ENCODE measurements at regions not wholly inside any gene's neighbourhood (a gene's known extent, or its start where the extent isn't known, plus 50 kb on each side); places are given as distances from the start of the nearest gene placed in this dataset.

DNA sequence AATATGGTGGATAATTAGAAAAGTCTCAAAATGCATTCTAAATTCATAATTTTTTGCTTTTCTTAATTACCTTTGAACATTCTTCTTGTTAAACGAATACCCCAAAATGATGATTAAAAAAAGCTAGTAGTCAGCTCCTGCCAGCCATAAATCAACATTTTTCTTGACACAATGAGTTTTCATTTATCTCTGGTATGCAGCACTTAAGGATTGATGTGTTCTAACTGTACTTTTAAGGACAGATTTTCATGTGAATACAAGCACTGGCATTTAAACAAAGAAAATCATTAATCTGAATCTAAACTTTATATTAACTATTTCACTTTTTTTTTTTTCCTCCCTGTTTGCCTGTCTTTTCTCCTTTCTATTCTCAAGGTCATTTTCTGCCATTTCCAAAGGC lies 976.8 kb downstream of the TMEM182 start:
- H3K79me2 ChIP-seq (ENCODE audit: insufficient read depth, low read length) = no peaks in the 10 kb centered on the region
- H2BK20ac ChIP-seq (ENCODE audit: low read depth, low read length, poor library complexity, severe bottlenecking) = no peak overlapping the region
- H3K9ac ChIP-seq (ENCODE audit: extremely low read depth, insufficient read length, low read length) = no peak overlapping the region
- no peaks in the 10 kb centered on the region for H4K20me1 ChIP-seq (ENCODE audit: control insufficient read depth, insufficient read depth, insufficient read length)
- H2BK15ac ChIP-seq (ENCODE audit: low read depth, low read length) = no peak overlapping the region
- no peak overlapping the region for H3K14ac ChIP-seq (ENCODE audit: insufficient read depth, low read length)
- H3K23ac ChIP-seq (ENCODE audit: insufficient read length, low read depth, low read length) = no peak overlapping the region
- Mint-ChIP-seq H3K27me3 (ENCODE audit: low read depth) (no peaks in the 10 kb centered on the region), H3K27ac (no peak overlapping the region), H3K4me1 (no peaks in the 10 kb centered on the region), H3K36me3 (ENCODE audit: insufficient read depth in 1 of 3, low read depth in 3 of 3) (peaks cover 0 to 9% (median 2%) of the 10 kb centered on the region in 3 experiments; a peak in 2 of 7 replicates), H3K9me3 (peaks cover 8 to 9% of the 10 kb centered on the region in 2 experiments; a peak in 4 of 5 replicates), H3K4me3 (no peak overlapping the region)
- no peak overlapping the region for H3T11ph ChIP-seq (ENCODE audit: low read length)
- no peaks in the 10 kb centered on the region; the same call in 1 of the 2 replicates for H3K4me1 ChIP-seq (ENCODE audit: insufficient read depth, low read length)
- H2BK5ac ChIP-seq (ENCODE audit: insufficient read length, low read length) = no peak overlapping the region
- no peak overlapping the region for H2BK12ac ChIP-seq (ENCODE audit: insufficient read length, low read depth, low read length)
- no peaks in the 10 kb centered on the region for H3K79me1 ChIP-seq (ENCODE audit: insufficient read depth, low read depth, low read length, poor library complexity, severe bottlenecking)
- no peak overlapping the region for H3K27ac ChIP-seq (ENCODE audit: insufficient read length, low read depth, low read length)
- no peaks in the 10 kb centered on the region for H3K23me2 ChIP-seq (ENCODE audit: insufficient read length, low read depth, low read length, poor library complexity, severe bottlenecking)
- H3K56ac ChIP-seq (ENCODE audit: insufficient read length, low read depth, low read length) = no peak overlapping the region
- no peaks in the 10 kb centered on the region for H3K9me3 ChIP-seq (ENCODE audit: control insufficient read depth, low read depth, low read length)
- no peak for TF ChIP-seq CTCF (conservative IDR thresholded peaks at IDR 0.05)
- H4K5ac ChIP-seq (ENCODE audit: insufficient read length, low read depth, low read length) = no peak overlapping the region
- H4K8ac ChIP-seq (replicated peaks; ENCODE audit: insufficient read length, low read depth, low read length) = no peak overlapping the region
- no peaks in the 10 kb centered on the region for H3K27me3 ChIP-seq (ENCODE audit: insufficient read depth, low read length)
- H2AK5ac ChIP-seq (ENCODE audit: insufficient read length, low read length) = no peak overlapping the region
- no peak for DNase-seq
- H3K18ac ChIP-seq (ENCODE audit: insufficient read length, low read depth, low read length) = no peak overlapping the region
- WGBS (ENCODE audit: extremely low coverage, insufficient read length, low lambda C conversion rate) = no CpG with 5 or more reads among the region's 1 CpG
- H2BK120ac ChIP-seq (ENCODE audit: low read depth, low read length, poor library complexity, severe bottlenecking) = no peak overlapping the region
- no peak overlapping the region for H3K4ac ChIP-seq (ENCODE audit: low read depth, low read length)
- no peak overlapping the region for H2AFZ ChIP-seq (ENCODE audit: low read length)
- H3K4me2 ChIP-seq (ENCODE audit: insufficient read depth, insufficient read length, low read length) = no peak overlapping the region
- H4K91ac ChIP-seq (ENCODE audit: insufficient read length, low read depth, low read length) = no peak overlapping the region

Measured in H9 (cell line).